Peyer's patch (tissue), 4 donors: ENCODE measurements at regions not wholly inside any gene's neighbourhood (a gene's known extent, or its start where the extent isn't known, plus 50 kb on each side); places are given as distances from the start of the nearest gene placed in this dataset.

Experiments used
- POLR2A ChIP-seq, 2 donors: fragments of 450-650 bp; IDR thresholded peaks; one replicate each; pipeline ENCODE4 v1.5.1; 2017; ENCODE audit warnings: antibody characterized with exemption in 2 of 2, mild to moderate bottlenecking in 2 of 2, moderate library complexity in 2 of 2
- TF ChIP-seq, protein P1 (sequence below), 6 experiments: fragments of 450-650 bp in 4 of 6; fragments of 200-600 bp in 2 of 6; sonication (generic) in 1 of 6; IDR thresholded peaks; one replicate each; pipeline ENCODE4 v1.5.1; 2017 to 2019; ENCODE audit warnings: antibody characterized with exemption in 6 of 6, mild to moderate bottlenecking in 3 of 6, moderate library complexity in 1 of 6

DNA sequence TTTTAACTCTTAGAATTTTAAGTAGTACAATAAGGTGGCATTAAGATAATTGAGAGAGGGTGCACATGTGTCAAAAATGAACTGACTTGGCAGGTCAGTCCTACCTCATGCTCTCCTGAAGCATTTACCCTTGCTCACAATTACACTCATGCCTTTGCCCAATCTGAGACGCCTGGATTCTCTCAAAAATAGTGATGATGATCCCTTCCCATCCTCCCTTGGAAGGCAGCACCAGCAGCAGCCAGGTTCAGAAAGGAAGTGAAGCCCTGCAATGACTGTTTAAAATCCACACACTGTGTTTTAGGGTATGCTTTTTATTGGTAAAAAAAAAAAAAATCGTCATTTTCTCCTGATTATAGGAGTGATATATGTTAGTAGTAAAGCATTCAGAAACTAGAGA is 246.6 kb downstream of the PRELID2 start:
- TF ChIP-seq, protein P1, sequence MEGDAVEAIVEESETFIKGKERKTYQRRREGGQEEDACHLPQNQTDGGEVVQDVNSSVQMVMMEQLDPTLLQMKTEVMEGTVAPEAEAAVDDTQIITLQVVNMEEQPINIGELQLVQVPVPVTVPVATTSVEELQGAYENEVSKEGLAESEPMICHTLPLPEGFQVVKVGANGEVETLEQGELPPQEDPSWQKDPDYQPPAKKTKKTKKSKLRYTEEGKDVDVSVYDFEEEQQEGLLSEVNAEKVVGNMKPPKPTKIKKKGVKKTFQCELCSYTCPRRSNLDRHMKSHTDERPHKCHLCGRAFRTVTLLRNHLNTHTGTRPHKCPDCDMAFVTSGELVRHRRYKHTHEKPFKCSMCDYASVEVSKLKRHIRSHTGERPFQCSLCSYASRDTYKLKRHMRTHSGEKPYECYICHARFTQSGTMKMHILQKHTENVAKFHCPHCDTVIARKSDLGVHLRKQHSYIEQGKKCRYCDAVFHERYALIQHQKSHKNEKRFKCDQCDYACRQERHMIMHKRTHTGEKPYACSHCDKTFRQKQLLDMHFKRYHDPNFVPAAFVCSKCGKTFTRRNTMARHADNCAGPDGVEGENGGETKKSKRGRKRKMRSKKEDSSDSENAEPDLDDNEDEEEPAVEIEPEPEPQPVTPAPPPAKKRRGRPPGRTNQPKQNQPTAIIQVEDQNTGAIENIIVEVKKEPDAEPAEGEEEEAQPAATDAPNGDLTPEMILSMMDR (IDR thresholded peaks at IDR 0.05), result no peak
- TF ChIP-seq POLR2A (IDR thresholded peaks at IDR 0.05), result no peak
